Psoas muscle (tissue), 7 donors: ENCODE measurements at regions not wholly inside any gene's neighbourhood (a gene's known extent, or its start where the extent isn't known, plus 50 kb on each side); places are given as distances from the start of the nearest gene placed in this dataset.

Source experiments
- ATAC-seq, 4 donors: fragments of 200-7000 bp; cut with Tn5 transposase; one replicate each; pipeline ENCODE4 v1.9.1; 2020; ENCODE audit warnings: moderate library complexity in 3 of 4, mild to moderate bottlenecking in 2 of 4
- DNase-seq, 2 donors: peaks; one replicate each; pipeline ENCODE4 v3.0.0-alpha.2; 2020
- H3K27ac ChIP-seq: fragments of 200-600 bp; one replicate; pipeline ENCODE4 v1.8.0; 2022
- H3K27me3 ChIP-seq, 3 donors: fragments of 200-600 bp in 1 of 3; one replicate each; pipeline versions ENCODE4 v1.6.1 to v1.8.0; 2013 to 2022; ENCODE audit warnings: low read length in 2 of 3, mild to moderate bottlenecking in 2 of 3, moderate library complexity in 1 of 3; ENCODE audit not compliant: insufficient read depth in 3 of 3
- H3K36me3 ChIP-seq, 2 donors: fragments of 200-600 bp in 1 of 2; one replicate each; pipeline versions ENCODE4 v1.6.1 to v1.8.0; 2013 to 2022; ENCODE audit warnings: low read depth in 1 of 2, mild to moderate bottlenecking in 1 of 2, moderate library complexity in 1 of 2; ENCODE audit not compliant: insufficient read depth in 1 of 2
- H3K4me1 ChIP-seq: fragments of 200-600 bp; one replicate; pipeline ENCODE4 v1.8.0; 2022
- H3K4me3 ChIP-seq: fragments of 200-600 bp; one replicate; pipeline ENCODE4 v1.8.0; 2022; ENCODE audit warnings: mild to moderate bottlenecking
- H3K9me3 ChIP-seq: fragments of 200-600 bp; one replicate; pipeline ENCODE4 v1.8.0; 2022
- CTCF ChIP-seq: fragments of 200-600 bp; IDR thresholded peaks from one replicate; pipeline ENCODE4 v1.8.0; 2022; ENCODE audit warnings: antibody characterized with exemption
- WGBS, 3 donors: extraction: QIAGEN DNeasy Blood & Tissue Kit; methylation state at CpG; one replicate each; pipeline versions ENCODE4 v1.1.6 to v1.1.7; 2013; 5-methylcytosine and 5-hydroxymethylcytosine counted together
- intact Hi-C, 2 donors: fragments of 100-400 bp; cut with DNase I; formaldehyde crosslinking; loops; one replicate each; pipeline versions ENCODE4 v1.11.0 to v1.14.2; 2022
- donor health status: healthy with polysubstance abuse.
- donor health status: DM: no; HTN: no; CAD: no; lungs with moderate emphysema.
- donor health status: Bipolar disorder and iron deficiency.
- donor health status: healthy.
- donor health status: DM: yes; HTN: yes; CAD: no.
- donor health status: DM: no; HTN: no; CAD: no.
- donor health status: DM: yes; HTN: yes; CAD: no.

GRCh38 chr13:31049083-31049482 lies 112.6 kb downstream of the HSPH1 start:
- intact Hi-C loops, result loop anchor here in 1 of 2 donors (10.0 kb wide), 1 partner anchor 374 kb away; no protein-coding TSS in a partner anchor
- DNase-seq (no peak), ATAC-seq (no peak)
- no peak overlapping the region for H3K27ac ChIP-seq
- H3K9me3 ChIP-seq, result no peaks in the 10 kb centered on the region
- H3K36me3 ChIP-seq, result no peaks in the 10 kb centered on the region
- peaks cover 0 to 7% (median 5%) of the 10 kb centered on the region in 3 donors for H3K27me3 ChIP-seq
- no peak overlapping the region for H3K4me3 ChIP-seq
- 69 to 82% (median 71%) methylated on average over 4 of the region's 4 CpGs for WGBS, 3 donors
- no peak for TF ChIP-seq CTCF
- H3K4me1 ChIP-seq, result peaks cover 11% of the 10 kb centered on the region

- peaks cover 0 to 7% (median 5%) of the 10 kb centered on the region in 3 donors for H3K27me3 ChIP-seq
- H3K36me3 ChIP-seq, result no peaks in the 10 kb centered on the region
- peaks cover 11% of the 10 kb centered on the region for H3K4me1 ChIP-seq
- no peak overlapping the region for H3K4me3 ChIP-seq
- H3K9me3 ChIP-seq, result no peaks in the 10 kb centered on the region
- TF ChIP-seq CTCF, result no peak
- 76 to 83% (median 76%) methylated on average over 3 of the region's 3 CpGs for WGBS, 3 donors
- ATAC-seq (no peak), DNase-seq (no peak)
- no peak overlapping the region for H3K27ac ChIP-seq
- intact Hi-C loops, result loop anchor here in 1 of 2 donors (10.0 kb wide), 1 partner anchor 374 kb away; no protein-coding TSS in a partner anchor
Measured at GRCh38 chr13:31048521-31048920, 113.2 kb downstream of the HSPH1 start.

GRCh38 chr13:31046711-31047279 lies 114.3 kb downstream of the TEX26 start:
- peak in 1 of 2 donors; percentile 25 for DNase-seq
- H3K27me3 ChIP-seq, result peaks cover 0 to 6% (median 5%) of the 10 kb centered on the region in 3 donors
- TF ChIP-seq CTCF, result no peak
- no peak overlapping the region for H3K4me3 ChIP-seq
- no peak for ATAC-seq
- intact Hi-C loops, result loop anchor here in 1 of 2 donors (10.0 kb wide), 1 partner anchor 372 kb away; no protein-coding TSS in a partner anchor
- no peaks in the 10 kb centered on the region for H3K9me3 ChIP-seq
- H3K4me1 ChIP-seq, result peaks cover 11% of the 10 kb centered on the region
- H3K27ac ChIP-seq, result no peak overlapping the region
- 22 to 41% (median 23%) methylated on average over 16 of the region's 16 CpGs for WGBS, 3 donors
- no peaks in the 10 kb centered on the region for H3K36me3 ChIP-seq

- Histone ChIP-seq H3K27me3 (peaks cover 0 to 3% (median 0%) of the 10 kb centered on the region in 3 donors), H3K4me1 (peaks cover 11% of the 10 kb centered on the region), H3K27ac (peak overlapping the region; percentile 42), H3K4me3 (no peak overlapping the region), H3K36me3 (no peaks in the 10 kb centered on the region), H3K9me3 (no peaks in the 10 kb centered on the region)
- peak in 3 of 4 donors; percentile 48 to 59 (median 57) for ATAC-seq
- 67 to 72% (median 68%) methylated on average over 11 of the region's 11 CpGs for WGBS, 3 donors
- TF ChIP-seq CTCF, result no peak
- peak; percentile 54 for DNase-seq
- intact Hi-C loops, result loop anchor here in 1 of 2 donors (10.0 kb wide), 1 partner anchor 371 kb away; no protein-coding TSS in a partner anchor
Measured at GRCh38 chr13:31045286-31046081, 113.0 kb downstream of the TEX26 start.
